GM13977 (cell line): ENCODE measurements at regions not wholly inside any gene's neighbourhood (a gene's known extent, or its start where the extent isn't known, plus 50 kb on each side); places are given as distances from the start of the nearest gene placed in this dataset.
"Not testable (repeated sequence)": the region's sequence is repeated elsewhere in the genome, so short reads cannot be mapped to it uniquely, and the experiment has no call there.

Source experiments
- DNase-seq: peaks from one replicate; pipeline ENCODE4 v3.0.0; 2012; ENCODE audit warnings: low spot score
- CTCF ChIP-seq: IDR thresholded peaks from 2 replicates; pipeline ENCODE4 v1.5.1; 2012; ENCODE audit warnings: mild to moderate bottlenecking, control low read depth; ENCODE audit not compliant: insufficient read depth; ENCODE audit errors: extremely low read depth, missing control alignments
- in situ Hi-C: fragments of 300-500 bp; cut with MboI; formaldehyde crosslinking; loops from one replicate; pipeline ENCODE4 v1.12.0; 2022; ENCODE audit warnings: low sequenced_read_pairs, low pct_unique_long_range_greater_than_20kb, mixed read lengths, inconsistent platforms; ENCODE audit not compliant: unreplicated experiment

GRCh38 chr6:27834384-27834783, 77.8 kb downstream of the OR2B2 start:
- no peak for TF ChIP-seq CTCF
- DNase-seq = no peak
- in situ Hi-C loops = no loop called here

GRCh38 chr6:27831434-27832081, 80.6 kb downstream of the OR2B2 start:
- DNase-seq, in situ Hi-C loops: not testable (repeated sequence)

GRCh38 chr6:27830600-27831433, 81.4 kb downstream of the OR2B2 start:
- in situ Hi-C loops = not testable (repeated sequence)
- DNase-seq = peak; percentile 58

- TF ChIP-seq CTCF = no peak
- in situ Hi-C loops = no loop called here
Measured at GRCh38 chr6:27830212-27830599, 82.0 kb downstream of the OR2B2 start.

GRCh38 chr6:27829453-27830211, 82.6 kb downstream of the OR2B2 start:
- TF ChIP-seq CTCF = no peak
- DNase-seq = no peak
- in situ Hi-C loops = no loop called here

More at GRCh38 chr6:27830212-27830599, 82.0 kb downstream of the OR2B2 start:
- no peak for DNase-seq

- in situ Hi-C loops = not testable (repeated sequence)
Measured at GRCh38 chr6:27827477-27827876, 84.7 kb downstream of the OR2B2 start.

GRCh38 chr6:27826612-27826985, 85.6 kb downstream of the OR2B2 start:
- DNase-seq, in situ Hi-C loops: not testable (repeated sequence)

More at GRCh38 chr6:27827477-27827876, 84.7 kb downstream of the OR2B2 start:
- not testable (repeated sequence) for DNase-seq

GRCh38 chr6:27825848-27826611, 86.2 kb downstream of the OR2B2 start:
- in situ Hi-C loops, DNase-seq: not testable (repeated sequence)
